RWPE2 (cell line): ENCODE measurements at regions not wholly inside any gene's neighbourhood (a gene's known extent, or its start where the extent isn't known, plus 50 kb on each side); places are given as distances from the start of the nearest gene placed in this dataset.

ENCODE experiments used
- ATAC-seq: fragments of 200-7000 bp; cut with Tn5 transposase; 3 replicates; pipeline ENCODE4 v1.9.1; 2021; ENCODE audit warnings: low read depth
- DNase-seq: peaks from one replicate; pipeline ENCODE4 v3.0.0-alpha.2; 2020; ENCODE audit warnings: low spot score
- H3K27ac ChIP-seq: fragments of 450-650 bp; 2 replicates; pipeline ENCODE4 v1.5.1; 2017; ENCODE audit warnings: mild to moderate bottlenecking; ENCODE audit not compliant: poor library complexity, severe bottlenecking
- H3K27me3 ChIP-seq: fragments of 250-450 bp; sonication (Bioruptor Pico); 2 replicates; pipeline ENCODE4 v1.5.1; 2021; ENCODE audit warnings: mild to moderate bottlenecking, moderate library complexity; ENCODE audit not compliant: insufficient read depth, poor library complexity, severe bottlenecking
- H3K36me3 ChIP-seq: fragments of 250-450 bp; sonication (Bioruptor Pico); 2 replicates; pipeline ENCODE4 v1.5.1; 2020; ENCODE audit warnings: low read depth, mild to moderate bottlenecking, moderate library complexity
- H3K4me1 ChIP-seq: fragments of 250-450 bp; sonication (Bioruptor Pico); 2 replicates; pipeline ENCODE4 v1.5.1; 2021; ENCODE audit warnings: mild to moderate bottlenecking, moderate library complexity; ENCODE audit not compliant: insufficient read depth, poor library complexity, severe bottlenecking
- H3K4me3 ChIP-seq: fragments of 250-450 bp; sonication (Bioruptor Pico); 2 replicates; pipeline ENCODE4 v1.5.1; 2021; ENCODE audit warnings: mild to moderate bottlenecking, moderate library complexity; ENCODE audit not compliant: severe bottlenecking
- H3K9me3 ChIP-seq: fragments of 250-450 bp; sonication (Bioruptor Pico); 2 replicates; pipeline ENCODE4 v1.5.1; 2021; ENCODE audit warnings: mild to moderate bottlenecking, moderate library complexity; ENCODE audit not compliant: severe bottlenecking
- TF ChIP-seq, protein P1 (sequence below): fragments of 450-650 bp; IDR thresholded peaks from one replicate; pipeline ENCODE4 v1.5.1; 2017; ENCODE audit warnings: mild to moderate bottlenecking, moderate library complexity; ENCODE audit not compliant: poor library complexity, severe bottlenecking

DNA sequence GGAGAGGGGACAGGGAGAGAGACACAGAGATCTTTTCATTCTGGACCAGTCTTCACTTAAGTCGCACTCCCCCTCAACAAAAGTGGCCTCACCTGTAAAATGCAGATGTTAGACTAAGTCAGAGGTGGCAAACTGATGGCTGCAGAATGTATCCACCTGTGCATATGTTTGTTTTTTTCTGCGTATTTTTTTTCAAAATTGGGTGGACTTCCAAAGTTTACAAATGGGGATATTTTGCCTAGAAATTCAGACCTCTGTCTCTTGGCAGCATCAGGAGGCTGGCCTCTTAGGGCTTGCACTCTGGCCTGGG lies 525.0 kb downstream of the MATN1 start:
- Histone ChIP-seq H3K36me3 (no peaks in the 10 kb centered on the region), H3K4me3 (no peak overlapping the region), H3K9me3 (no peaks in the 10 kb centered on the region), H3K27ac (no peak overlapping the region), H3K27me3 (peaks cover 6% of the 10 kb centered on the region), H3K4me1 (no peaks in the 10 kb centered on the region)
- TF ChIP-seq, protein P1, sequence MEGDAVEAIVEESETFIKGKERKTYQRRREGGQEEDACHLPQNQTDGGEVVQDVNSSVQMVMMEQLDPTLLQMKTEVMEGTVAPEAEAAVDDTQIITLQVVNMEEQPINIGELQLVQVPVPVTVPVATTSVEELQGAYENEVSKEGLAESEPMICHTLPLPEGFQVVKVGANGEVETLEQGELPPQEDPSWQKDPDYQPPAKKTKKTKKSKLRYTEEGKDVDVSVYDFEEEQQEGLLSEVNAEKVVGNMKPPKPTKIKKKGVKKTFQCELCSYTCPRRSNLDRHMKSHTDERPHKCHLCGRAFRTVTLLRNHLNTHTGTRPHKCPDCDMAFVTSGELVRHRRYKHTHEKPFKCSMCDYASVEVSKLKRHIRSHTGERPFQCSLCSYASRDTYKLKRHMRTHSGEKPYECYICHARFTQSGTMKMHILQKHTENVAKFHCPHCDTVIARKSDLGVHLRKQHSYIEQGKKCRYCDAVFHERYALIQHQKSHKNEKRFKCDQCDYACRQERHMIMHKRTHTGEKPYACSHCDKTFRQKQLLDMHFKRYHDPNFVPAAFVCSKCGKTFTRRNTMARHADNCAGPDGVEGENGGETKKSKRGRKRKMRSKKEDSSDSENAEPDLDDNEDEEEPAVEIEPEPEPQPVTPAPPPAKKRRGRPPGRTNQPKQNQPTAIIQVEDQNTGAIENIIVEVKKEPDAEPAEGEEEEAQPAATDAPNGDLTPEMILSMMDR, result no peak
- no peak for DNase-seq
- ATAC-seq, result no peak

DNA sequence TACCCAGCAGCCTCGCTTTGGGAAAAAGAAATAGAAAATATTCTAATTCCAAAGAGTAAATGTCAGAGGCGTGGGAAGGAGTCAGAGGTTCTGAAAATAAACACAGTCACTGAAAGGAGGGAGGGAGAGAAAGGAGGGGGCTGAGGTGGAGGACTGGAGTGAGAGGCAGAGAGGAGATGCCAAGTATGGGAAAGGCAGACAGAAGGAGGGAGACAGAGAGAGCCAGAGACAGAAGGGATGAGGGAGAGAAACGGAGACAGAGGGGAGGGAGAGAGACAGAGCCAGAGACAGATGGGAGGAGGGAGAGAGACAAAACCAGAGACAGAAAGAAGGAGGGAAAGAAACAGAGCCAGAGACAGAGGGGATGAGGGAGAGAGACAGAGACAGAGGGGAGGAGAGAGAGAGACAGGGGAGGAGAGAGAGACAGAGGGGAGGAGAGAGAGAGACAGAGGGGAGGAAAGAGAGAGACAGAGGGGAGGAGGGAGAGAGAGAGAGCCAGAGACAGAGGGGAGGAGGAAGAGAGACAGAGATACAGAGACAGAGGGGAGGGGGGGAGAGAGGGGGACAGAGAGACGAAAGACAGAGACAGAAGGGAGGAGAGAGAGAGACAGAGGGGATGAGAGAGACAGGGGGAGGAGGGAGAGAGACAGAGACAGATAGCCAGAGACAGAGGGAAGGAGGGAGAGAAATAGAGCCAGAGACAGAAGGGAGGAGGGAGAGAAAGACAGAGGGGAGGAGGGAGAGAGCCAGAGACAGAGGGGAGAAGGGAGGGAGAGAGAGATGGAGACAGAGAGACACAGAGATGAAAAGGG lies 525.5 kb downstream of the MATN1 start:
- Histone ChIP-seq H3K4me3 (no peak overlapping the region), H3K4me1 (no peaks in the 10 kb centered on the region), H3K27me3 (peaks cover under 1% of the 10 kb centered on the region), H3K36me3 (no peaks in the 10 kb centered on the region), H3K27ac (no peak overlapping the region), H3K9me3 (no peaks in the 10 kb centered on the region)
- DNase-seq, result no peak
- TF ChIP-seq, protein P1, result no peak
- ATAC-seq, result no peak

DNA sequence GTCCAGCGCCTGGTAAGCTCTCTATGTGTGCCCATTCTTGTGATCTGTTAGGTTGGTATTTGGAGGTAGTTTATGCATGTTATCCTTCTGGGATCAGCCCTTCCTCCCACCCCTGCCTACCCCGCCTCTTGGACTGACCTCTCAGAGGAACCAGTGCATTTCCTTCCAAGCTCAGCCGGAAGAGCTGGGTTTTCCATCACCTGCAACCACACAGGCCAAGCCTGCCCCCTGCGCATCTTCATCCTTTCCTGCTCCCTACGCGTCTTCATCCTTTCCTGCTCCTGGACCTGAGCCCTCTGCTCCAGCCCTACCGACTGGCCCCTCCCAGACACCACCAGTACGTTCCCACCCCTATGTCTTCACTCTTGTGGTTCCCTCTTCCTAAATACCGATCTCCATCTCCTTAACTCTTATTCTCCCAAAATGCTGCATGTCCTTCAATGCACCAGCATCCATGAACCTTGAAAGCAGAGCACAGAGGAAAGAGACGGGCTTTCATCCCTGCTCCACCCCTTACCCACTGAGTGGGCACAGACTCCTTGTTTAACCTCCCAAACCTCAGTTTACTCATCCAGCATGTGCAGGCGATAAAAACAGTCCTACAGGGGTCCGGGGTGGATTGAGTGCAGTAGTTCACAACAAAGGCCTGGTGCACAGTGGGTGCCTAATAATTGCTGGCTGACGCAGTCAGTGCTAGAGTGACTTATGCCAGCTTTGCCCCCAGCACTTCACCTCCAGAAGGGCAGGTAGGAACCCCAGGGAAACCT lies 526.3 kb downstream of the MATN1 start:
- Histone ChIP-seq H3K4me3 (no peak overlapping the region), H3K27ac (no peak overlapping the region), H3K4me1 (no peaks in the 10 kb centered on the region), H3K36me3 (no peaks in the 10 kb centered on the region), H3K9me3 (no peaks in the 10 kb centered on the region), H3K27me3 (no peaks in the 10 kb centered on the region)
- TF ChIP-seq, protein P1, result no peak
- DNase-seq (no peak), ATAC-seq (no peak)

DNA sequence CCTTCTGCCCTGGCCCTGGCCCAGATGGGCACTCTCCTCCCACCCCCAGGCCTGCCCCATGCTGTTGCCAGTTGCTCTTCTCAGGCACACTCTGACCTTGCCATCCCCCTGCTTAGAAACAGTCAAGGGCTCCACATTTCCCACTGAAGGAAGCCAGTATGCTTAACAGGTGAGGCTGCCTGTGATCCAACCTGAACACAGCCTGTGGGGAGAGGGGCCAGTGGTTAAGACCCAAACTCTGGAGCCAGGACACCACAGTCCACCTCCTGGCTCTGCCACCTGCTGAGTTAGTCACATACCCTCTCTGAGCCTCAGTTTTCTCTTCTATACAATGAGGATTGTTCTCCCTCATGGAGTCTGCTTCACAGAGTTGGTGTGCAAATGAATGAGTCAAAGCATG lies 526.9 kb downstream of the MATN1 start:
- H3K27ac ChIP-seq, result no peak overlapping the region
- no peaks in the 10 kb centered on the region for H3K4me1 ChIP-seq
- ATAC-seq (no peak), DNase-seq (no peak)
- H3K4me3 ChIP-seq, result no peak overlapping the region
- TF ChIP-seq, protein P1, result no peak
- no peaks in the 10 kb centered on the region for H3K36me3 ChIP-seq
- no peaks in the 10 kb centered on the region for H3K9me3 ChIP-seq
- no peaks in the 10 kb centered on the region for H3K27me3 ChIP-seq
